SK-N-SH treated with all-trans-retinoic acid at 6 μM for 48 hours (cell line): ENCODE measurements at regions not wholly inside any gene's neighbourhood (a gene's known extent, or its start where the extent isn't known, plus 50 kb on each side); places are given as distances from the start of the nearest gene placed in this dataset.
"Not testable (repeated sequence)": the region's sequence is repeated elsewhere in the genome, so short reads cannot be mapped to it uniquely, and the experiment has no call there.

Source experiments
- ATAC-seq: fragments of 200-7000 bp; cut with Tn5 transposase; 3 replicates; pipeline ENCODE4 v1.9.1; 2020; ENCODE audit warnings: mild to moderate bottlenecking, moderate library complexity
- ARNTL ChIP-seq: fragments of 450-650 bp; formaldehyde crosslinking; IDR thresholded peaks from 2 replicates; pipeline ENCODE4 v1.5.0; 2020; ENCODE audit warnings: low read depth, mild to moderate bottlenecking, moderate library complexity, borderline replicate concordance
- BACH2 ChIP-seq: fragments of 250-450 bp; sonication (Bioruptor Pico); IDR thresholded peaks from 2 replicates; pipeline ENCODE4 v1.9.0; 2021; ENCODE audit warnings: mild to moderate bottlenecking, borderline replicate concordance
- ESRRG ChIP-seq: fragments of 250-450 bp; sonication (Bioruptor Pico); IDR thresholded peaks from 2 replicates; pipeline ENCODE4 v1.6.1; 2021; ENCODE audit warnings: mild to moderate bottlenecking
- GLIS3 ChIP-seq: fragments of 250-450 bp; sonication (Bioruptor Pico); IDR thresholded peaks from 2 replicates; pipeline ENCODE4 v1.5.0; 2020; ENCODE audit warnings: mild to moderate bottlenecking, moderate library complexity
- ISL1 ChIP-seq: fragments of 250-450 bp; sonication (Bioruptor Pico); IDR thresholded peaks from 2 replicates; pipeline ENCODE4 v2.1.2; 2022; ENCODE audit warnings: mild to moderate bottlenecking, moderate library complexity
- OSR1 ChIP-seq: fragments of 250-450 bp; sonication (Bioruptor Pico); IDR thresholded peaks from 2 replicates; pipeline ENCODE4 v1.8.0; 2022; ENCODE audit warnings: moderate library complexity, mild to moderate bottlenecking, inconsistent platforms
- PPARA ChIP-seq: fragments of 250-450 bp; sonication (Bioruptor Pico); IDR thresholded peaks from 2 replicates; pipeline ENCODE4 v1.5.0; 2020; ENCODE audit warnings: mild to moderate bottlenecking, borderline replicate concordance
- RARB ChIP-seq: fragments of 250-450 bp; sonication (Bioruptor Pico); IDR thresholded peaks from 2 replicates; pipeline ENCODE4 v1.8.0; 2021; ENCODE audit warnings: mild to moderate bottlenecking, moderate library complexity
- SNAI2 ChIP-seq: fragments of 250-450 bp; sonication (Bioruptor Pico); IDR thresholded peaks from 2 replicates; pipeline ENCODE4 v1.5.0; 2020; ENCODE audit warnings: mild to moderate bottlenecking, moderate library complexity
- TCF4 ChIP-seq: fragments of 250-450 bp; sonication (Bioruptor Pico); IDR thresholded peaks from 2 replicates; pipeline ENCODE4 v1.8.0; 2021; ENCODE audit warnings: mild to moderate bottlenecking, moderate library complexity, borderline replicate concordance
- TOX ChIP-seq: fragments of 250-450 bp; sonication (Bioruptor Pico); IDR thresholded peaks from 2 replicates; pipeline ENCODE4 v1.8.0; 2021; ENCODE audit warnings: mild to moderate bottlenecking, moderate library complexity, borderline replicate concordance
- ZC3H10 ChIP-seq: fragments of 250-450 bp; sonication (Bioruptor Pico); IDR thresholded peaks from 2 replicates; pipeline ENCODE4 v1.5.1; 2021; ENCODE audit warnings: mild to moderate bottlenecking, moderate library complexity
- ZFP3 ChIP-seq: fragments of 250-450 bp; sonication (Bioruptor Pico); IDR thresholded peaks from 2 replicates; pipeline ENCODE4 v1.5.0; 2020; ENCODE audit warnings: mild to moderate bottlenecking, moderate library complexity
- ZNF70 ChIP-seq: fragments of 450-650 bp; formaldehyde crosslinking; IDR thresholded peaks from 2 replicates; pipeline ENCODE4 v1.5.0; 2020; ENCODE audit warnings: mild to moderate bottlenecking, moderate library complexity
- TF ChIP-seq, protein P1 (sequence below): fragments of 250-450 bp; sonication (Bioruptor Pico); IDR thresholded peaks from 2 replicates; pipeline ENCODE4 v1.5.0; 2020; ENCODE audit warnings: mild to moderate bottlenecking, moderate library complexity
- TF ChIP-seq, protein P2 (sequence below): fragments of 250-450 bp; sonication (Bioruptor Pico); IDR thresholded peaks from 2 replicates; pipeline ENCODE4 v1.8.0; 2020; ENCODE audit warnings: mild to moderate bottlenecking, moderate library complexity, borderline replicate concordance
- TF ChIP-seq, protein P3 (sequence below): fragments of 250-450 bp; sonication (Bioruptor Pico); IDR thresholded peaks from 2 replicates; pipeline ENCODE4 v1.5.1; 2021; ENCODE audit warnings: mild to moderate bottlenecking, moderate library complexity
- TF ChIP-seq, protein P4 (sequence below): fragments of 250-450 bp; sonication (Bioruptor Pico); IDR thresholded peaks from 2 replicates; pipeline ENCODE4 v1.5.1; 2020; ENCODE audit warnings: low read depth, mild to moderate bottlenecking, moderate library complexity

DNA sequence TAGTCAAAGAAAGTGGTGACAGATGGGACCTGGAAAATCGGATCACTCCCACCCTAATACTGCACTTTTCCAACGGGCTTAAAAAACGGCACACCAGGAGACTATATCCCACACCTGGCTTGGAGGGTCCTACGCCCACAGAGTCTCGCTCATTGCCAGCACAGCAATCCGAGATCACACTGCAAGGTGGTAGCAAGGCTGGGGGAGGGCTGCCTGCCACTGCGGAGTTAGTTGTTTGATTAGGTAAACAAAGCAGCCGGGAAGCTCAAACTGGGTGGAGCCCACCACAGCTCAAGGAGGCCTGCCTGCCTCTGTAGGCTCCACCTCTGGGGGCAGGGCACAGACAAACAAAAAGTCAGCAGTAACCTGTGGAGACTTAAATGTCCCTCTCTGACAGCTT is 590.0 kb upstream of the ID4 start:
- not testable (repeated sequence) for ATAC-seq

DNA sequence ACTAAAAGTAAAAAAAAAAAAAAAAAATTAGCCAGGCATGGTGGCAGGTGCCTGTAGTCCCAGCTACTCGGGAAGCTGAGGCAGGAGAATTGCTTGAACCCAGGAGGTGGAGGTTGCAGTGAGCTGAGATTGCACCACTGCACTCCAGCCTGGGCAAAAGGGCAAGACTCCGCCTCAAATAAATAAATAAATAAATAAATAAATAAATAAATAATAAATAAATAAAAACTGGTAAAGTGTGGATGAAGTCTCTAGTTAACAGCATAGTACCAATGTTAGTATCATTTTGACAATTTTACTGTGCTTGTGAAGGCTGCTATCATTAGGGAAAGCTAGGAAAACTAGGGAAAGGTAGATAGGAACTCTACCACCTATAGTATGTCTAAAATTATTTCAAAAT is 581.0 kb upstream of the ID4 start:
- not testable (repeated sequence) for ATAC-seq

DNA sequence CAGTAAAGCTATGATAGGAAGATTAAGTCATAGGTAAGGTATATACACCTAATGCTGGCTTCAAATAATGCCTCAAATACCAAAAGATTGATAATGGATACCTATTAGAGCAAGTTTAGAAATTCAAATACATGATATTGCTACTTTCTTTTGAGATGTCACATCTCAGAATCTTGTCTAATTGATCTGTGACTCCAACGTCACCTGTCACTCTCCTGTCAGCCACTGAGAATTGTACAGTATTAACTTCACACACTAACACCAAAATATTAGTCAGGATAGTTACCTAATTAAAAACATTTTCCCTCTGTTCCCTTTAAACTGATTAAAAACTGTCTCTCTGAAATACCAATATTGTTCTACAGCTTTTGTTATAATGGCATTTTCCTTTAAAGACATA is 575.5 kb upstream of the ID4 start:
- no peak for ATAC-seq
- TF ChIP-seq GLIS3 (CRISPR knock-in tag) (no peak), BACH2 (CRISPR knock-in tag) (no peak), ZFP3 (CRISPR knock-in tag) (no peak), ISL1 (CRISPR knock-in tag) (no peak), ESRRG (CRISPR knock-in tag) (no peak), ZNF70 (CRISPR knock-in tag) (no peak), RARB (CRISPR knock-in tag) (no peak), TOX (CRISPR knock-in tag) (no peak), ZC3H10 (CRISPR knock-in tag) (no peak), OSR1 (CRISPR knock-in tag) (no peak), PPARA (no peak), SNAI2 (CRISPR knock-in tag) (no peak)
- TF ChIP-seq, protein P1, sequence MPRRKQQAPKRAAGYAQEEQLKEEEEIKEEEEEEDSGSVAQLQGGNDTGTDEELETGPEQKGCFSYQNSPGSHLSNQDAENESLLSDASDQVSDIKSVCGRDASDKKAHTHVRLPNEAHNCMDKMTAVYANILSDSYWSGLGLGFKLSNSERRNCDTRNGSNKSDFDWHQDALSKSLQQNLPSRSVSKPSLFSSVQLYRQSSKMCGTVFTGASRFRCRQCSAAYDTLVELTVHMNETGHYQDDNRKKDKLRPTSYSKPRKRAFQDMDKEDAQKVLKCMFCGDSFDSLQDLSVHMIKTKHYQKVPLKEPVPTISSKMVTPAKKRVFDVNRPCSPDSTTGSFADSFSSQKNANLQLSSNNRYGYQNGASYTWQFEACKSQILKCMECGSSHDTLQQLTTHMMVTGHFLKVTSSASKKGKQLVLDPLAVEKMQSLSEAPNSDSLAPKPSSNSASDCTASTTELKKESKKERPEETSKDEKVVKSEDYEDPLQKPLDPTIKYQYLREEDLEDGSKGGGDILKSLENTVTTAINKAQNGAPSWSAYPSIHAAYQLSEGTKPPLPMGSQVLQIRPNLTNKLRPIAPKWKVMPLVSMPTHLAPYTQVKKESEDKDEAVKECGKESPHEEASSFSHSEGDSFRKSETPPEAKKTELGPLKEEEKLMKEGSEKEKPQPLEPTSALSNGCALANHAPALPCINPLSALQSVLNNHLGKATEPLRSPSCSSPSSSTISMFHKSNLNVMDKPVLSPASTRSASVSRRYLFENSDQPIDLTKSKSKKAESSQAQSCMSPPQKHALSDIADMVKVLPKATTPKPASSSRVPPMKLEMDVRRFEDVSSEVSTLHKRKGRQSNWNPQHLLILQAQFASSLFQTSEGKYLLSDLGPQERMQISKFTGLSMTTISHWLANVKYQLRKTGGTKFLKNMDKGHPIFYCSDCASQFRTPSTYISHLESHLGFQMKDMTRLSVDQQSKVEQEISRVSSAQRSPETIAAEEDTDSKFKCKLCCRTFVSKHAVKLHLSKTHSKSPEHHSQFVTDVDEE (CRISPR knock-in tag), result no peak
- TF ChIP-seq, protein P2, sequence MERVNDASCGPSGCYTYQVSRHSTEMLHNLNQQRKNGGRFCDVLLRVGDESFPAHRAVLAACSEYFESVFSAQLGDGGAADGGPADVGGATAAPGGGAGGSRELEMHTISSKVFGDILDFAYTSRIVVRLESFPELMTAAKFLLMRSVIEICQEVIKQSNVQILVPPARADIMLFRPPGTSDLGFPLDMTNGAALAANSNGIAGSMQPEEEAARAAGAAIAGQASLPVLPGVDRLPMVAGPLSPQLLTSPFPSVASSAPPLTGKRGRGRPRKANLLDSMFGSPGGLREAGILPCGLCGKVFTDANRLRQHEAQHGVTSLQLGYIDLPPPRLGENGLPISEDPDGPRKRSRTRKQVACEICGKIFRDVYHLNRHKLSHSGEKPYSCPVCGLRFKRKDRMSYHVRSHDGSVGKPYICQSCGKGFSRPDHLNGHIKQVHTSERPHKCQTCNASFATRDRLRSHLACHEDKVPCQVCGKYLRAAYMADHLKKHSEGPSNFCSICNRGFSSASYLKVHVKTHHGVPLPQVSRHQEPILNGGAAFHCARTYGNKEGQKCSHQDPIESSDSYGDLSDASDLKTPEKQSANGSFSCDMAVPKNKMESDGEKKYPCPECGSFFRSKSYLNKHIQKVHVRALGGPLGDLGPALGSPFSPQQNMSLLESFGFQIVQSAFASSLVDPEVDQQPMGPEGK (CRISPR knock-in tag), result no peak
- TF ChIP-seq, protein P3, sequence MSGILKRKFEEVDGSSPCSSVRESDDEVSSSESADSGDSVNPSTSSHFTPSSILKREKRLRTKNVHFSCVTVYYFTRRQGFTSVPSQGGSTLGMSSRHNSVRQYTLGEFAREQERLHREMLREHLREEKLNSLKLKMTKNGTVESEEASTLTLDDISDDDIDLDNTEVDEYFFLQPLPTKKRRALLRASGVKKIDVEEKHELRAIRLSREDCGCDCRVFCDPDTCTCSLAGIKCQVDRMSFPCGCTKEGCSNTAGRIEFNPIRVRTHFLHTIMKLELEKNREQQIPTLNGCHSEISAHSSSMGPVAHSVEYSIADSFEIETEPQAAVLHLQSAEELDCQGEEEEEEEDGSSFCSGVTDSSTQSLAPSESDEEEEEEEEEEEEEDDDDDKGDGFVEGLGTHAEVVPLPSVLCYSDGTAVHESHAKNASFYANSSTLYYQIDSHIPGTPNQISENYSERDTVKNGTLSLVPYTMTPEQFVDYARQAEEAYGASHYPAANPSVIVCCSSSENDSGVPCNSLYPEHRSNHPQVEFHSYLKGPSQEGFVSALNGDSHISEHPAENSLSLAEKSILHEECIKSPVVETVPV (CRISPR knock-in tag), result no peak

DNA sequence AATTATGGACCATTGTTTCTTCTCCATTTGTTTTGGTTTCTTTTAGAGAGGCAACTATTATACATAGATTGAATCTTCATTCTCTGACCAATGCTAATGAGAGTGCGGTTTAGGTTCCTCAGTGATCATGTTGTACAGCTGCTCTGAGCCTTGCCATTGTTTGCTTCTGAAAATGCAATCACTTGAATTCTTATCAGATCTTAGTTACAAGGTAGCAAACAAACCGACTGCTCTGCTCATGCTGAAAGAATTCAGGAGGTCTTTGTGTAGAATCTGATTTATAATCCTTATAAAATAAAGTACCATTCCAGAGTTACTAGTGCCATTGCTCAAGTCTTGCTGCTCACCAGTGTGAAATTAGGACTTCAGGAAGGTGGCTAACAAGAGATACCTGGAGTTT is 569.1 kb upstream of the ID4 start:
- ATAC-seq, result no peak
- no peak for TF ChIP-seq PPARA

DNA sequence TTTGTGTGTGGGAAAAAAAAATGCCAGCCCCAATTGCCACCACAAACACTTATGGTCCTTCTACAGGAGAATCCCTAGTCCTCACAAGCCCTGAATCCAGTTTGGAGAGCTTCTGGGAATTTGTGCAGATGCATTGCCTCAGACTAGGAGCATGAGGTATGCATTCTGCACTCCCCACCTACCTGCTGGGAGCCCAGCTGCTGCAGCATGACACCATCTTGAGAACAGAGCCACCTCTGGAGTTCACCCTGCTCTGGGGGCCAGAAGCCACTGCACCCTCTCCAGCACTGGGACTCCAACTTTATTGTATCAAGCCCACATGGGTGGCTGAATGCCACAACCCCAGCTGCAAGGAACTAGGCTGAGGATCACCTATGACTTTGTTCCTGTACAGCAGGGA is 568.5 kb upstream of the ID4 start:
- TF ChIP-seq, protein P4, sequence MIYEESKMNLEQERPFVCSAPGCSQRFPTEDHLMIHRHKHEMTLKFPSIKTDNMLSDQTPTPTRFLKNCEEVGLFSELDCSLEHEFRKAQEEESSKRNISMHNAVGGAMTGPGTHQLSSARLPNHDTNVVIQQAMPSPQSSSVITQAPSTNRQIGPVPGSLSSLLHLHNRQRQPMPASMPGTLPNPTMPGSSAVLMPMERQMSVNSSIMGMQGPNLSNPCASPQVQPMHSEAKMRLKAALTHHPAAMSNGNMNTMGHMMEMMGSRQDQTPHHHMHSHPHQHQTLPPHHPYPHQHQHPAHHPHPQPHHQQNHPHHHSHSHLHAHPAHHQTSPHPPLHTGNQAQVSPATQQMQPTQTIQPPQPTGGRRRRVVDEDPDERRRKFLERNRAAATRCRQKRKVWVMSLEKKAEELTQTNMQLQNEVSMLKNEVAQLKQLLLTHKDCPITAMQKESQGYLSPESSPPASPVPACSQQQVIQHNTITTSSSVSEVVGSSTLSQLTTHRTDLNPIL (CRISPR knock-in tag), result no peak
- no peak for TF ChIP-seq ZC3H10 (CRISPR knock-in tag)
- TF ChIP-seq OSR1 (CRISPR knock-in tag), result no peak
- TF ChIP-seq TCF4, result no peak
- ATAC-seq, result no peak

DNA sequence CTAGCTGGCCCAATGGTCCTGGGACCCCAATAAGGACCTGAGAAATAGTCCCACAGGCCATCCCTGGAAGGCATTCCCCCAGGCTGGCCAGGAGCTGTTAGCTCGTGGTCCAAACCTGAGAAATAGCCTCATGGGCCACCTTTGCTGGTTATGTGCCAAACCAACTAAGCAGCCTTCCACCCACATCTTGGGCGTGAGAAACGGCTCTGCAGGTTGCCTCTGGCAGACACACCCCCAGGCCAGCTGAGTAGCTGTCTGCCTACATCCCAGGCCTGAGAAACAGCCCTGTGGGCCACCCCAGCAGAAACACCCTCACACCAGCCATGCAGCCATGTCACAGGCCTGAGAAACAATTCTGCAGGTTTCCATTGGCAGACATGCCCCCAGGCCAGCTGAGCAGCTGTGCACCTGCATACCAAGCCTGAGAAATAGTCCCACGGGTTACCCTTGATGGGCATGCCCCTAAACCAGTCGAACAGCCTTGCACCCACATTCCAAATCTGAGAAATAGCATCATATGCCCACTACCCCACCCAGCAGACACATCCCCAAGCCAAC is 567.8 kb upstream of the ID4 start:
- ATAC-seq, result no peak
- TF ChIP-seq BACH2 (CRISPR knock-in tag) (no peak), OSR1 (CRISPR knock-in tag) (no peak), ZC3H10 (CRISPR knock-in tag) (no peak), ARNTL (CRISPR knock-in tag) (no peak), TCF4 (no peak)
- TF ChIP-seq, protein P2 (CRISPR knock-in tag), result no peak
- TF ChIP-seq, all 23 proteins: peak for 0
